ENCODE measurements at regions not wholly inside any gene's neighbourhood (a gene's known extent, or its start where the extent isn't known, plus 50 kb on each side); places are given as distances from the start of the nearest gene placed in this dataset.

DNA sequence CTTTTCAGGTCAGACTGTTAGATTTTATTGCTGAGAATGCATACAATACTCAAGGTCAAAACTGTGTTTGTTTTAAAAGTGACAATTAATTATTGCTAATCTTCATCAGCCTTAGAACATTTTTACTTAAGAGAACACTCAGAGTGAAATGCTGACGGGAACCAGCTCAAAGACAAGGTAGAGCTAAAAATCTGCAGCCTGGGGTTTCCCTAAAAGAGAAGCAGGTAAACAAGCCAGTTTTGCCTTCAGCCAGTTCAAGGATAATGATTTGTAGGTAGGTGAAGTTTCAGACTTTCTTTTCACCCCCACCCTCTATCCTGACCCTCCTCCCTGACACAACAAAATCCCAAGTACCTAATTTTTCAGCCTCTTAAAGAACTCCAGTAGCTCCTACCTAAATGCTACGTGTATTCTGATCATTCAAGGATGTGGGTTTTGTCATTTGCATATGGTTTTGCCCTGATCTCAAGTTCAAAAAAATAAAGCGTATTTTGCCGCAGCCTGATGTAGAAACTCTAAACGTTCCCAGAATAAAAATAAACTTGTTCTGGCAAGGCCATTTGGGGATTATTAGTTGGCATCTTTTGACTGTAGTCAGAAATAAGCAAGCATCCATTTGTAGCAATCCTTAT is 407.2 kb downstream of the EFNA5 start:
- Histone ChIP-seq H3K4me3 (ENCODE audit: low read depth, low read length) (no peak overlapping the region), H3K36me3 (ENCODE audit: control insufficient read depth in 2 of 2, insufficient read depth in 1 of 2, low read length in 2 of 2) (no peaks in the 10 kb centered on the region), H3K9me3 (ENCODE audit: control insufficient read depth, insufficient read depth, low read depth, low read length) (no peaks in the 10 kb centered on the region), H3K27ac (ENCODE audit: extremely low read depth, low read depth, low read length) (no peak overlapping the region), H3K4me1 (ENCODE audit: control insufficient read depth, insufficient read depth, low read length) (no peaks in the 10 kb centered on the region)
- POLR2A ChIA-PET = no interaction called here
- CTCF ChIA-PET = interaction anchor here (1.4 kb wide), 1 partner anchor 16 kb away, joined by 6 read pairs; no protein-coding TSS in a partner anchor
- TF ChIP-seq ZNF549 (tag by site-specific recombination; IDR thresholded peaks at IDR 0.05) (no peak), OSR2 (tag by site-specific recombination; IDR thresholded peaks at IDR 0.05) (no peak), SP2 (tag by site-specific recombination; IDR thresholded peaks at IDR 0.05) (no peak), ZBTB21 (tag by site-specific recombination; IDR thresholded peaks at IDR 0.05) (no peak), ZNF792 (tag by site-specific recombination; IDR thresholded peaks at IDR 0.05) (no peak), ZNF133 (tag by site-specific recombination; IDR thresholded peaks at IDR 0.05) (no peak)

DNA sequence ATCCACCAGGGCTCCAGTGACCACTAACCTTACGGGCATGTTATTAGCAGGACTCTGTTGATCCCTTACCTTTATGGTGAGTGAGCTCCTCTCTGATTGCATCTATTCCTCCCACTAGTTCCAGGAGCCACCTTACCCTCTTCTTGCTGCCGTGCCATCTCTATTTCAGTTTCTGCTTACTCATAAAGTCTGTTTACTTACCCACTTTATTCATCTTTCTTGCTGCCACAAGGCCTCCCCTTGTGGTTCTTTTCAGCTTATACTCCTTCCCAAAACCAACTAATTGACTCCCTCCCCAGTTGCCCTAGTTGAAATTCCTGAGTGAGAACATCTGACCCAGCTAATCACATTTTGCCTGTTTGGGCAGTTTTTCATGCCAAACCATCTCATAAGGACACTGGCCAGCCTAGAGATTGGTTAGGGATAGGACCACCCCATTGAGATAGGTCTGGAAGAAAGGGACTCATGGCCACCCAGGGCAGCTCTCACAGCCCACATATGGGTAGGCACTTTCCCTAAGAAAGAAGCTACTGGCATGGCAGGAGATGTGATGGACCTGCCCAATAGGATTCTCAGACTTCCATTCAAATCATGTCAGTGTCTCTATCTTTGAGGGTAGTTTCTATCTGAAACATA is 412.7 kb downstream of the EFNA5 start:
- ChIA-PET CTCF (interaction anchor here (0.6 to 2.6 kb wide), 3 partner anchors 10 to 38 kb away, joined by 3 to 22 read pairs (median 3); no protein-coding TSS in a partner anchor), POLR2A (no interaction called here)
- TF ChIP-seq, protein P1, sequence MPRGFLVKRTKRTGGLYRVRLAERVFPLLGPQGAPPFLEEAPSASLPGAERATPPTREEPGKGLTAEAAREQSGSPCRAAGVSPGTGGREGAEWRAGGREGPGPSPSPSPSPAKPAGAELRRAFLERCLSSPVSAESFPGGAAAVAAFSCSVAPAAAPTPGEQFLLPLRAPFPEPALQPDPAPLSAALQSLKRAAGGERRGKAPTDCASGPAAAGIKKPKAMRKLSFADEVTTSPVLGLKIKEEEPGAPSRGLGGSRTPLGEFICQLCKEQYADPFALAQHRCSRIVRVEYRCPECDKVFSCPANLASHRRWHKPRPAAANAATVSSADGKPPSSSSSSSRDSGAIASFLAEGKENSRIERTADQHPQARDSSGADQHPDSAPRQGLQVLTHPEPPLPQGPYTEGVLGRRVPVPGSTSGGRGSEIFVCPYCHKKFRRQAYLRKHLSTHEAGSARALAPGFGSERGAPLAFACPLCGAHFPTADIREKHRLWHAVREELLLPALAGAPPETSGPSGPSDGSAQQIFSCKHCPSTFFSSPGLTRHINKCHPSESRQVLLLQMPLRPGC (tag by site-specific recombination; IDR thresholded peaks at IDR 0.05) = no peak
- no peak for TF ChIP-seq ZNF133 (tag by site-specific recombination; IDR thresholded peaks at IDR 0.05)
- TF ChIP-seq ZNF701 (tag by site-specific recombination; IDR thresholded peaks at IDR 0.05) = no peak
- TF ChIP-seq IKZF3 (tag by site-specific recombination; IDR thresholded peaks at IDR 0.05) = no peak
- no peak for TF ChIP-seq ZNF544 (tag by site-specific recombination; IDR thresholded peaks at IDR 0.05)
- TF ChIP-seq ZEB2 (tag by site-specific recombination; IDR thresholded peaks at IDR 0.05) = no peak
- TF ChIP-seq WT1 (tag by site-specific recombination; IDR thresholded peaks at IDR 0.05) = no peak
- TF ChIP-seq OVOL3 (tag by site-specific recombination; IDR thresholded peaks at IDR 0.05) = no peak
- TF ChIP-seq HOXA7 (CRISPR knock-in tag; IDR thresholded peaks at IDR 0.05; ENCODE audit: borderline replicate concordance) = no peak
- no peak overlapping the region for H3K4me3 ChIP-seq (ENCODE audit: low read depth, low read length)
- no peak overlapping the region for H3K27ac ChIP-seq (ENCODE audit: extremely low read depth, low read depth, low read length)
- H3K9me3 ChIP-seq (ENCODE audit: control insufficient read depth, insufficient read depth, low read depth, low read length) = no peaks in the 10 kb centered on the region
- no peaks in the 10 kb centered on the region for H3K4me1 ChIP-seq (ENCODE audit: control insufficient read depth, insufficient read depth, low read length)
- no peaks in the 10 kb centered on the region for H3K36me3 ChIP-seq (ENCODE audit: control insufficient read depth in 2 of 2, insufficient read depth in 1 of 2, low read length in 2 of 2)

DNA sequence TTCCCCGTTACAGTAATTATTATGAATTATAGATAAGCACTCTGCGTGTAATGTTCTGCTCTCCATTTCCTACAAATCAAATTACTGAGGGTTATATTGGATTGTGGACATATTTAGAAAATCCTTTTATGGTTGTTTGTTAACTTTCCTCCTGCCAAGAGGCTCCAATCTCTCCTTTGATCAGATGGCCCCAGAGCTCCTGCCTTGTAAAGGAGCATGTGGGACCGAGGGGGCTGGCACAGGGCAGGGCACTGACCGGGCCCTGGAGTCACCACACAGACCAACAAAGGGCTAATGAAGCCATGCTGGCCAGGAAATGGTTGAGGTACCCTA is 415.9 kb downstream of the EFNA5 start:
- no peaks in the 10 kb centered on the region for H3K4me1 ChIP-seq (ENCODE audit: control insufficient read depth, insufficient read depth, low read length)
- no peaks in the 10 kb centered on the region for H3K36me3 ChIP-seq (ENCODE audit: control insufficient read depth in 2 of 2, insufficient read depth in 1 of 2, low read length in 2 of 2)
- ChIA-PET POLR2A (no interaction called here), CTCF (no interaction called here)
- H3K4me3 ChIP-seq (ENCODE audit: low read depth, low read length) = no peak overlapping the region
- no peaks in the 10 kb centered on the region for H3K9me3 ChIP-seq (ENCODE audit: control insufficient read depth, insufficient read depth, low read depth, low read length)
- no peak overlapping the region for H3K27ac ChIP-seq (ENCODE audit: extremely low read depth, low read depth, low read length)
- TF ChIP-seq ZNF843 (tag by site-specific recombination; IDR thresholded peaks at IDR 0.05) (no peak), GLIS2 (tag by site-specific recombination; IDR thresholded peaks at IDR 0.05) (no peak), ZNF2 (tag by site-specific recombination; IDR thresholded peaks at IDR 0.05) (no peak), ZNF292 (tag by site-specific recombination; IDR thresholded peaks at IDR 0.05; ENCODE audit: borderline replicate concordance, low read depth) (no peak), OSR2 (tag by site-specific recombination; IDR thresholded peaks at IDR 0.05) (no peak), ZNF324 (tag by site-specific recombination; IDR thresholded peaks at IDR 0.05) (no peak), ZNF768 (tag by site-specific recombination; IDR thresholded peaks at IDR 0.05) (no peak), ZNF600 (tag by site-specific recombination; IDR thresholded peaks at IDR 0.05) (no peak), ZNF214 (tag by site-specific recombination; IDR thresholded peaks at IDR 0.05; ENCODE audit: borderline replicate concordance) (no peak)
- TF ChIP-seq, protein P2, sequence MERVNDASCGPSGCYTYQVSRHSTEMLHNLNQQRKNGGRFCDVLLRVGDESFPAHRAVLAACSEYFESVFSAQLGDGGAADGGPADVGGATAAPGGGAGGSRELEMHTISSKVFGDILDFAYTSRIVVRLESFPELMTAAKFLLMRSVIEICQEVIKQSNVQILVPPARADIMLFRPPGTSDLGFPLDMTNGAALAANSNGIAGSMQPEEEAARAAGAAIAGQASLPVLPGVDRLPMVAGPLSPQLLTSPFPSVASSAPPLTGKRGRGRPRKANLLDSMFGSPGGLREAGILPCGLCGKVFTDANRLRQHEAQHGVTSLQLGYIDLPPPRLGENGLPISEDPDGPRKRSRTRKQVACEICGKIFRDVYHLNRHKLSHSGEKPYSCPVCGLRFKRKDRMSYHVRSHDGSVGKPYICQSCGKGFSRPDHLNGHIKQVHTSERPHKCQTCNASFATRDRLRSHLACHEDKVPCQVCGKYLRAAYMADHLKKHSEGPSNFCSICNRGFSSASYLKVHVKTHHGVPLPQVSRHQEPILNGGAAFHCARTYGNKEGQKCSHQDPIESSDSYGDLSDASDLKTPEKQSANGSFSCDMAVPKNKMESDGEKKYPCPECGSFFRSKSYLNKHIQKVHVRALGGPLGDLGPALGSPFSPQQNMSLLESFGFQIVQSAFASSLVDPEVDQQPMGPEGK (tag by site-specific recombination; IDR thresholded peaks at IDR 0.05) = no peak
- TF ChIP-seq, protein P3, sequence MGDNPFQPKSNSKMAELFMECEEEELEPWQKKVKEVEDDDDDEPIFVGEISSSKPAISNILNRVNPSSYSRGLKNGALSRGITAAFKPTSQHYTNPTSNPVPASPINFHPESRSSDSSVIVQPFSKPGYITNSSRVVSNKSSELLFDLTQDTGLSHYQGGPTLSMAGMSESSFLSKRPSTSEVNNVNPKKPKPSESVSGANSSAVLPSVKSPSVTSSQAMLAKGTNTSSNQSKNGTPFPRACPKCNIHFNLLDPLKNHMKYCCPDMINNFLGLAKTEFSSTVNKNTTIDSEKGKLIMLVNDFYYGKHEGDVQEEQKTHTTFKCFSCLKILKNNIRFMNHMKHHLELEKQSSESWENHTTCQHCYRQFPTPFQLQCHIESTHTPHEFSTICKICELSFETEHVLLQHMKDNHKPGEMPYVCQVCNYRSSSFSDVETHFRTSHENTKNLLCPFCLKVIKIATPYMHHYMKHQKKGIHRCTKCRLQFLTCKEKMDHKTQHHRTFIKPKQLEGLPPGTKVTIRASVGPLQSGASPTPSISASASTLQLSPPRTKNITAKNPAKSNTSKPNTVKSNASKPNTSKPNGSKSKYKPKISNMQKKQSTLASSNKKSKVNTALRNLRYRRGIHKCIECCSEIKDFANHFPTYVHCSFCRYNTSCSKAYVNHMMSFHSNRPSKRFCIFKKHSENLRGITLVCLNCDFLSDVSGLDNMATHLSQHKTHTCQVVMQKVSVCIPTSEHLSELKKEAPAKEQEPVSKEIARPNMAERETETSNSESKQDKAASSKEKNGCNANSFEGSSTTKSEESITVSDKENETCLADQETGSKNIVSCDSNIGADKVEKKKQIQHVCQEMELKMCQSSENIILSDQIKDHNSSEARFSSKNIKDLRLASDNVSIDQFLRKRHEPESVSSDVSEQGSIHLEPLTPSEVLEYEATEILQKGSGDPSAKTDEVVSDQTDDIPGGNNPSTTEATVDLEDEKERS (tag by site-specific recombination; IDR thresholded peaks at IDR 0.05) = no peak

Measured in HEK293 (cell line).